ENCODE measurements at regions not wholly inside any gene's neighbourhood (a gene's known extent, or its start where the extent isn't known, plus 50 kb on each side); places are given as distances from the start of the nearest gene placed in this dataset.

DNA sequence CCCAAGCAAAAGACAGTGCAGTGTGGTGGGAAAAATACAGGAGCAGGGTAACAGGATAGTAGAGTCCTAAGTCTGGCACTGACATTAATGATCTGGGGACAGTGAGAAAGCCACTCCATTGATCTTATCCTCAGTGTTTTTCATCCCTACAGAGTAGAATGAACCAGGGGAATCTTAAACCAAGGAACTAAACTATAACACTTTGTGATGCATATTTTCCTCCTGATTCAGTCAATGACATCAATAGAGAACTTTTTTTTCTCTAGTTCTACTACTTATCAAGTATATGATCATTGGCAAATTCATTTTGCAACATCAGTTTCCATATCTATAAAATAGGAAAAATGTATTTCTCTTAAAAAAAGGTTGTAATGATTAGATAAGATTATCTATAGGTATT is 151.1 kb downstream of the TMEM26 start:
- Mint-ChIP-seq H3K4me1 (no peaks in the 10 kb centered on the region), H3K27ac (no peak overlapping the region), H3K36me3 (no peaks in the 10 kb centered on the region), H3K27me3 (peaks cover 10% of the 10 kb centered on the region), H3K9me3 (ENCODE audit: low read depth) (peaks cover 3% of the 10 kb centered on the region), H3K4me3 (no peak overlapping the region)
- DNase-seq (no peak), ATAC-seq (no peak)
- CTCF ChIA-PET: no interaction called here

DNA sequence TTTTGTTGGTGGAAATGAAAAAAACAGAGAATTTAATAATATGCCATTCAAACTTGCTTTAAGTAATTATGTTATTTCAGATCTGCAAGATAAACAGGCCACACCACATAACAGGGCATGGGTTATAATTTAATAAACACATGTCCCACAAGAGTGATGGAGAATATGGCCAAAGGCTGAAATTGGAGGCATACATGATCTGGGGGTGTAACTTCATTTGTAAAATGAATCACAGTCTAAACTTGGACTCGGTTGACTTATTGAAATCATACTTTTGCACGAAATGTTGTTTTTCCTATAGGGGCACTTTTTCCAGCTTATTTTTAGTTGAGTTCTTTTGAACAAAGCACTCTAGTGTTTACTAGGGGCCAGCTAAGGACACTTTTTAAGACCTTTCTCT is 151.6 kb downstream of the TMEM26 start:
- ATAC-seq (no peak), DNase-seq (no peak)
- CTCF ChIA-PET: no interaction called here
- Mint-ChIP-seq H3K27ac (no peak overlapping the region), H3K4me3 (no peak overlapping the region), H3K36me3 (no peaks in the 10 kb centered on the region), H3K9me3 (ENCODE audit: low read depth) (peaks cover 3% of the 10 kb centered on the region), H3K27me3 (peaks cover 10% of the 10 kb centered on the region), H3K4me1 (no peaks in the 10 kb centered on the region)

DNA sequence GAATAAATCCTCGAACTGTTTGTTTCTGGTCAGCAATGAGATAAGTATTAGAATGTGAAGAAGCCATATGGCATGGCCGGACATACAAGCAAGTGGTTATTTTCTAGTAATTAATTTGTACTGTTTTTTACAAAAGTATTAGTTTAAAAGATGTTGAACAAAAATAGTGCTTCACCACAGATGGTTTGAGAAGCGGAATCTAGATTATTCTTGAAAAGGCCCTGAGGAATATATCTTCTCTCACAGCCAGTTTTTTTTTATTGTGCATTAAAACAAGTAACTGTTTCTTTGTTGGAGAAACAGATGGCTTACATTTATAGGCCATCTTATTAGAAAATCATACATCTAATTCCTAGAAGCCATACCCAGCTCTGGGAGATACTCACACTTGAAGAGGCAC is 153.3 kb downstream of the TMEM26 start:
- ATAC-seq (no peak), DNase-seq (no peak)
- Mint-ChIP-seq H3K4me1 (no peaks in the 10 kb centered on the region), H3K27ac (no peak overlapping the region), H3K36me3 (no peaks in the 10 kb centered on the region), H3K27me3 (peaks cover 10% of the 10 kb centered on the region), H3K9me3 (ENCODE audit: low read depth) (peaks cover 3% of the 10 kb centered on the region), H3K4me3 (no peak overlapping the region)
- CTCF ChIA-PET: no interaction called here

DNA sequence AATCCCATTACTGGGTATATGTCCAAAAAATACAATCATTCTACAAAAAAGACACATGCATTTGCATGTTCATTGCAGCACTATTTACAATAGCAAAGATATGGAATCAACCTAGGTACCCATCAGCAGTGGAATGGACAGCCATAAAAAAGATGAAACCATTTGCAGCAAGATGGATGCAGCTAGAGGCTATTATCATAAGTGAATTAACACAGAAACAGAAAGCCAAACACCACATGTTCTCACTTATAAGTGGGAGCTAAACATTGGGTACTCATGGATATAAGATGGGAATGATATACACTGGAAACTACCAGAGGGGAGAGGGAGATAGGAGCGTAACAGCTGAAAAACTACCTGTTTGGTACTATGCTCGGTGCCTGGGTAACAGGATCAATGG is 154.0 kb downstream of the TMEM26 start:
- ATAC-seq (no peak), DNase-seq (no peak)
- Mint-ChIP-seq H3K4me3 (no peak overlapping the region), H3K36me3 (no peaks in the 10 kb centered on the region), H3K4me1 (no peaks in the 10 kb centered on the region), H3K27ac (no peak overlapping the region), H3K9me3 (ENCODE audit: low read depth) (peaks cover 3% of the 10 kb centered on the region), H3K27me3 (peaks cover 14% of the 10 kb centered on the region)
- CTCF ChIA-PET: no interaction called here

DNA sequence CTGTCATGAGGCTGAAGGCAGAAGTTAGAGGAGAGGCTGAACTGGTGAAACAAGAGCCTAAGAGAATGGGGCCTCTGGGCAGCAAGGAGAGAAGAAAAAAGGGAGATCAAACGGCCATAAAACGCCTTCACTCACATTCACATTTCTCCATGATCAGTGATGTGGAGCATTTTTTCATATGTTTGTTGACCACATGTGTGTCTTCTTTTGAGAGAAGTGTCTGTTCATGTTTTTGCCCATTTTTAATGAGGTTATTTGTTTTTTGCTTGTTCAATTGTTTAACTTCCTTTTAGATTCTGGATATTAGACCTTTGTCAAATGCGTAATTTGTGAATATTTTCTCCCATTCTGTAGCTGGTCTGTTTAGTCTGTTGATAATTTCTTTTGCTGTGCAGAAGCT is 155.0 kb downstream of the TMEM26 start:
- H3K36me3 Mint-ChIP-seq: no peaks in the 10 kb centered on the region
- H3K27me3 Mint-ChIP-seq: peaks cover 14% of the 10 kb centered on the region
- CTCF ChIA-PET: no interaction called here
- no peak overlapping the region for H3K4me3 Mint-ChIP-seq
- H3K27ac Mint-ChIP-seq: no peak overlapping the region
- DNase-seq: no peak
- ATAC-seq: no peak
- H3K9me3 Mint-ChIP-seq (ENCODE audit: low read depth): peaks cover 3% of the 10 kb centered on the region
- H3K4me1 Mint-ChIP-seq: no peaks in the 10 kb centered on the region

DNA sequence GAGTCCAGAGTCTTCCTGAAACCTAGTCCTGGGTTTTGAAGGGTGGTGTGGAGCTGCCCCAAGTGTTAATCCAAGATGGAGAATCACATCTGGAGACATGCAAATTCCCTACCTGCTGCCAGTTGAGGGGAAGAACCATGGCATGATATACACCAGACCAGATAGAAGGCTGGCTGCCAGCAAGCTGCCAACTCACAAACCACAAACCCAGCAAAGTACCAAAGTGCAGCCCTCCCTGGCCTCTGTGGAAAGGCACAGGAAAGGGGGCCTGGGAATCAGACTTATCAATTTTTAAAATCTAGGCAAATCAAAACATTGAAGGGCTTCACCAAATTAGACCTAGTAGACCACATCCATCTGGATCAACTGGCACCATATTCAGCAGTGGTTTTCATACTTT is 157.0 kb downstream of the TMEM26 start:
- peaks cover 25% of the 10 kb centered on the region for H3K27me3 Mint-ChIP-seq
- DNase-seq (no peak), ATAC-seq (no peak)
- H3K4me3 Mint-ChIP-seq: no peak overlapping the region
- CTCF ChIA-PET: no interaction called here
- peaks cover 3% of the 10 kb centered on the region for H3K9me3 Mint-ChIP-seq (ENCODE audit: low read depth)
- H3K27ac Mint-ChIP-seq: no peak overlapping the region
- no peaks in the 10 kb centered on the region for H3K36me3 Mint-ChIP-seq
- H3K4me1 Mint-ChIP-seq: no peaks in the 10 kb centered on the region

DNA sequence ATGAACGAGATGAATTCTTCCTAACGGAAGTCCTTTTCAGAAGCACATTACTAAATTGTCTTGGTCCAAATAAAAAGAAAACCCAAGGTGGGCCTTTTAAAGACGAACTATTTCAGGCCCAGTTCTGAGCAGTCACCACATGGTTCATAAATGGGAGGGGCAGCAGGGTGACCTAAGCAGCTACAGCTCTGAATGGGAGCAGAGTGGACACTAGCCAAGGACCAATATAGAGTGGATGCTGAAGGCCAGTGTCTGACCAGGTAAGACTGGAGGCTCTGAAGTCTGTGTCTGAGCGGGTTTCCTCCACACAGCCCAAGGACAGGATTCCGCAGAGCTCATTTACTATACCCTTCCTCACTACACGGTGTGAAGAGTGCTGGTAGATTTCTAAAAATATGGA is 159.1 kb downstream of the TMEM26 start:
- peaks cover 36% of the 10 kb centered on the region for H3K27me3 Mint-ChIP-seq
- H3K4me3 Mint-ChIP-seq: no peak overlapping the region
- CTCF ChIA-PET: no interaction called here
- no peak overlapping the region for H3K27ac Mint-ChIP-seq
- no peaks in the 10 kb centered on the region for H3K4me1 Mint-ChIP-seq
- ATAC-seq: no peak
- peaks cover 8% of the 10 kb centered on the region for H3K36me3 Mint-ChIP-seq
- H3K9me3 Mint-ChIP-seq (ENCODE audit: low read depth): peaks cover 14% of the 10 kb centered on the region
- no peak for DNase-seq

DNA sequence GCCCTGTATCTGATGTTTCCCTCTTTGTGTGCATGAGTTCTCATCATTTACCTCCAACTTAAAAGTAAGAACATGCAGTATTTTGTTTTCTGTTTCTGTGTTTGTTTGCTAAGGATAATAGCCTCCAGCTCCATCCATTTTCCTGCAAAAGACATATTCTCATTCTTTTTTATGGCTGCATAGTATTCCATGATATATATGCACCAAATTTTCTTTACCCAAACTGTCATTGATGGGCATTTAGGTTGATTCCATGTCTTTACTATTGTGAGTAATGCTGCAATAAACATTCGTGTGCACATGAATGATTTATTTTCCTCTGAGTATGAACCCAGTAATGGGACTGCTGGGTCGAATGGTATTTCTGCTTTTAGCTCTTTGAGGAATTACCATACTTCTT is 163.4 kb downstream of the TMEM26 start:
- DNase-seq: no peak
- CTCF ChIA-PET: no interaction called here
- no peak overlapping the region for H3K27ac Mint-ChIP-seq
- peaks cover 21% of the 10 kb centered on the region for H3K36me3 Mint-ChIP-seq
- peaks cover 26% of the 10 kb centered on the region for H3K4me1 Mint-ChIP-seq
- H3K4me3 Mint-ChIP-seq: no peak overlapping the region
- ATAC-seq: no peak
- H3K9me3 Mint-ChIP-seq (ENCODE audit: low read depth): peaks cover 11% of the 10 kb centered on the region
- peaks cover 32% of the 10 kb centered on the region for H3K27me3 Mint-ChIP-seq

DNA sequence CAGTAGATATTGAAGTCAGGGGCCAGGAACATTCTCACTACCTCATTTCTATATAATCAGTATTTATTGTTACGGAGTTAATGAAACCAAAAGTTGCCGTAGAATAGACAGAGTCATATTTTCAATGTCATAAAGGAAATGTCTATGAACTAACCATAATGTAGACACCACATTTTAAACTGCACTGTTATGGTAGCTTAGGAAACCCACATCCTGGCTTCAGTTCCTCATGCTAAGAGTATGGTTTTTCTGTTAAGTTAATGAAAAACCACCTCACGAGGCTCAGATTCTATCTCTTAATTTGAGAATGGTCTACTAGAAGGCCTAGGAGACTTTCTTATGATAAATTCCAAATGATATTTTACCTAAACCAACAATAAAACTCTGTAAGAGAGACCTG is 166.5 kb downstream of the TMEM26 start:
- CTCF ChIA-PET: interaction anchor here (1.7 kb wide), 1 partner anchor 145 kb away, joined by 5 read pairs; no protein-coding TSS in a partner anchor
- H3K4me3 Mint-ChIP-seq: peak overlapping the region; percentile 22
- peaks cover 11% of the 10 kb centered on the region for H3K9me3 Mint-ChIP-seq (ENCODE audit: low read depth)
- ATAC-seq (peak; percentile 99), DNase-seq (peak; percentile 61)
- H3K27me3 Mint-ChIP-seq: peaks cover 26% of the 10 kb centered on the region
- H3K36me3 Mint-ChIP-seq: peaks cover 21% of the 10 kb centered on the region
- H3K27ac Mint-ChIP-seq: peak overlapping the region; percentile 73
- H3K4me1 Mint-ChIP-seq: peaks cover 43% of the 10 kb centered on the region

DNA sequence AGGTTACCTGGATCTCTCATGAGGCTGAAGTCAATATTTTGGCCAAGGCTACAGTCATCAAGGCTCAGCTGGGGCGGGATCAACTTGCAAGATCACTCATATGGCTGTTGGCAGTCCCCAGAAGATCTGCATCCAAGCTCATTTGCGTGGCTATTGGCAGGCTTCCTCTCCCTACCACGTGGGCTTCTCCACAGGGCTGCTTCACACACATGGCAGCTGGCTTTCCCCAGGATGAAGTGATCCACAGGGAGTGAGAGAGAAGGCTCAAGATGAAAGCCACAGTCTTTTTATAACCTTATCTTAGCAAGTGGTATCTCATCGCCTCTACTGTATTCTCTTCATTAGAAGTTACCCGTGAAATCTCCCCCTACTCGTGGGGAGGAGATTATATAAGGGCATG is 167.4 kb downstream of the TMEM26 start:
- peaks cover 21% of the 10 kb centered on the region for H3K36me3 Mint-ChIP-seq
- CTCF ChIA-PET: interaction anchor here (1.0 to 1.7 kb wide), 2 partner anchors 144 to 145 kb away, joined by 3 to 5 read pairs; no protein-coding TSS in a partner anchor
- H3K27ac Mint-ChIP-seq: no peak overlapping the region
- peaks cover 43% of the 10 kb centered on the region for H3K4me1 Mint-ChIP-seq
- ATAC-seq: no peak
- no peak overlapping the region for H3K4me3 Mint-ChIP-seq
- no peak for DNase-seq
- H3K9me3 Mint-ChIP-seq (ENCODE audit: low read depth): peaks cover 8% of the 10 kb centered on the region
- peaks cover 24% of the 10 kb centered on the region for H3K27me3 Mint-ChIP-seq

DNA sequence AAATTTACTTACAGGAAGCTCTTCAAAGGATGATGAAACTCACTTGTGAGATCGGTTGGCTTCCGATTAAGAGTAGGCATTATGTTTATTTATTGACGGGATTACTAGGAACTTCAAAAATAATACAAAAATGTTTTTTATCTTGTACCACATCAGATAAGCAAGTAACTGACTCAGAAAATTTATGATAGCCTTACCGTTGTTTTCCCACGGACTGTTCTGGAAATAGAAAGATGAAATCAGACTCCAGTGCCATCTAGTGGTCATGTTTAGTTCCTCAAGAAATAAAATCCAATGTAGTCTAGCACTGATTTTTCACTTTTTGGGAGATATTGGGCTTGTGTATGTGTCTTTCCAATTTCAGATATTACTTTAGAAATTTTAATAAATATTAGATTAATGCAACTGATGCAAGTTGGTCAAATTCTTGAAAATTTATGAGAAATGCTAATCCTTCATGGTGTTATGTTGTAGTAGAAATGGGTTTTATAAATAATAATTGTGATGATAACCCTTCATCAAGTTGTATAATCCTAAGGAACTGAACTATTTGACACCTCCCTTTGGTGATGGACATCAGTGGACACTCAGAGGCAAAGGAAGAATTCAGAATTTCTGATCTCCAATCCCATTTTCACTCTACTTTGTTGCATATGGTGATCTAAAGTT is 168.8 kb downstream of the TMEM26 start:
- no peak overlapping the region for H3K27ac Mint-ChIP-seq
- DNase-seq: no peak
- H3K4me1 Mint-ChIP-seq: peaks cover 43% of the 10 kb centered on the region
- ATAC-seq: no peak
- H3K4me3 Mint-ChIP-seq: peak overlapping the region; percentile 39
- H3K27me3 Mint-ChIP-seq: peaks cover 24% of the 10 kb centered on the region
- peaks cover 13% of the 10 kb centered on the region for H3K36me3 Mint-ChIP-seq
- CTCF ChIA-PET: interaction anchor here (0.7 to 0.8 kb wide), 2 partner anchors 11 to 19 kb away, joined by 3 read pairs; no protein-coding TSS in a partner anchor
- H3K9me3 Mint-ChIP-seq (ENCODE audit: low read depth): no peaks in the 10 kb centered on the region

DNA sequence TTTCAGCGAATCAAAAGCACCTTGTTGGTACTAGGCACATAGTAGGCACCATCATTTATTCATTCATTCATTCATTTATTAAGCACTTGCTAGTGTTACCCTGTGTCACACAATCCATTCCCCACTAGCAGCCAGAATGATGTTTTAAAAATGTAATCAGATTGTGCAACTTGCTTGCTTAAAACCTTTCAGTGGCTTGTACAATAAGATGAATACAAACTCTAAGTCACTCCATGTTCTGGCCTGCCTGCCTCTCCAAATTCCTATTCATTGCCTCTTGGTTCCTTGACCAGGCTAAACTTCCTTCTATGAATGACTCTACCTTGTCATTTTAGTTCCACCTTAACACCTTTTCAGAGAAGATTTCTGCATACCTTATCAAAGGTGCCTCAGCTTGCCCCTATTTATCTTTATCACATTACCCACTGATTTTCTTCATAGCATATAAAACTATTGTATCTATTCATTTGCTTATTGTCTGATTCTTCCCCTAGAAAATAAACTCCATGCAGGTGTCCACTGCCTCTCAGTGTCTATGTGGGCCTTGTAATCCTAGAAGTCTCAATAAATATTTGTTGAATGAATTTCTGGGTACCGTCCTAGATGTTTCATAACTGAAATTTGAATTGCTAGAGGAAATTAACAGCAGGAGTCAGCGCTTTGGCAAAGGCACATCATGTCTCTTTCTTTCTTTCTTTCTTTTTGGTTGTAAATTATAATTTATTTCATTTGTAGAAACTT is 169.5 kb downstream of the TMEM26 start:
- no peak overlapping the region for H3K27ac Mint-ChIP-seq
- H3K4me3 Mint-ChIP-seq: no peak overlapping the region
- H3K27me3 Mint-ChIP-seq: peaks cover 29% of the 10 kb centered on the region
- no peaks in the 10 kb centered on the region for H3K9me3 Mint-ChIP-seq (ENCODE audit: low read depth)
- H3K36me3 Mint-ChIP-seq: peaks cover 12% of the 10 kb centered on the region
- CTCF ChIA-PET: interaction anchor here (0.7 to 0.8 kb wide), 2 partner anchors 10 to 19 kb away, joined by 3 read pairs; no protein-coding TSS in a partner anchor
- H3K4me1 Mint-ChIP-seq: peaks cover 43% of the 10 kb centered on the region
- ATAC-seq: no peak
- no peak for DNase-seq

DNA sequence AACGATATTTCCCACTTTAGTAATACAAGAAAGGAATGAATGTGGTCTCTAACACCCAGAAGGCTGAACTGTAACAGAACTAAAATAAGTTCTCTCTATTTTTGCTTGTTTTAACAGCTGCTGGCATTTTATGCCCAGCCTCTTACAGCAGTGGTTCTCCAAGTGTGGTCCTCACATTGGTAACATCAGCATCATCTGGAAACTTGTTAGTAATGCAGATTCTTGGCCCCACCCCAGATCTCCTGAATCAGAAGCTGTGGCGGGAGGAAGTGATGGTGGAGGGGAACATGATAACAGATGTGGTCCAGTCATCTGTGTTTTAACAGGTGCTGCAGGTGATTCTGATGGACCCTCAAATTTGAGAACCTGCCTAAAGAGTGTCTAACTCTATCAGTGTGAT is 170.1 kb downstream of the TMEM26 start:
- CTCF ChIA-PET: no interaction called here
- H3K36me3 Mint-ChIP-seq: peaks cover 9% of the 10 kb centered on the region
- H3K27ac Mint-ChIP-seq: no peak overlapping the region
- H3K27me3 Mint-ChIP-seq: peaks cover 32% of the 10 kb centered on the region
- ATAC-seq (no peak), DNase-seq (no peak)
- H3K9me3 Mint-ChIP-seq (ENCODE audit: low read depth): no peaks in the 10 kb centered on the region
- H3K4me1 Mint-ChIP-seq: peaks cover 43% of the 10 kb centered on the region
- no peak overlapping the region for H3K4me3 Mint-ChIP-seq

DNA sequence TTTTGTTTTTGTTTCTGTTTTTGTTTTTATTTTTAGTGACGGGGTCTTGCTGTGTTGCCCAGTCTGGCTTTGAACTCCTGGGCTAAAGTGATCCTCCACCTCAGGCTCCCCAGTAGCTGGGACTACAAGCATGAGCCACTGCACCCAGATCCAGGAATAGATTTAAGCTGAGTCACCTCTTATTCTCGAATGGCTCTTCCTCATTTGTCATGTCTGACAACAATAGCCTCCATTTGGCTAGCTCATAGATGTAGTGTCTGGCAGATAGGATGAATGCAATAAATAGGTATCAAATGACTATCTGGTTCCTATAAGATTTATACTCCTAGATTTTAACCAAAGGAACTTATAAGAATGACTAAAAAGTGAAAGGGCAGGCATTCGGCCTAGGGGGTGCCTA is 172.9 kb downstream of the TMEM26 start:
- H3K9me3 Mint-ChIP-seq (ENCODE audit: low read depth): no peaks in the 10 kb centered on the region
- no peak overlapping the region for H3K27ac Mint-ChIP-seq
- H3K27me3 Mint-ChIP-seq: peaks cover 42% of the 10 kb centered on the region
- peaks cover 18% of the 10 kb centered on the region for H3K4me1 Mint-ChIP-seq
- CTCF ChIA-PET: no interaction called here
- no peak overlapping the region for H3K4me3 Mint-ChIP-seq
- DNase-seq (no peak), ATAC-seq (no peak)
- no peaks in the 10 kb centered on the region for H3K36me3 Mint-ChIP-seq
